ENCODE measurements at regions not wholly inside any gene's neighbourhood (a gene's known extent, or its start where the extent isn't known, plus 50 kb on each side); places are given as distances from the start of the nearest gene placed in this dataset.

- no peak for DNase-seq
These were observed 237.0 kb downstream of the PTPRU start for GRCh38 chr1:29473161-29473855.

GRCh38 chr1:29471487-29472313 lies 235.4 kb downstream of the PTPRU start:
- DNase-seq: no peak

GRCh38 chr1:29470788-29471119 lies 234.4 kb downstream of the PTPRU start:
- DNase-seq: no peak

DNA sequence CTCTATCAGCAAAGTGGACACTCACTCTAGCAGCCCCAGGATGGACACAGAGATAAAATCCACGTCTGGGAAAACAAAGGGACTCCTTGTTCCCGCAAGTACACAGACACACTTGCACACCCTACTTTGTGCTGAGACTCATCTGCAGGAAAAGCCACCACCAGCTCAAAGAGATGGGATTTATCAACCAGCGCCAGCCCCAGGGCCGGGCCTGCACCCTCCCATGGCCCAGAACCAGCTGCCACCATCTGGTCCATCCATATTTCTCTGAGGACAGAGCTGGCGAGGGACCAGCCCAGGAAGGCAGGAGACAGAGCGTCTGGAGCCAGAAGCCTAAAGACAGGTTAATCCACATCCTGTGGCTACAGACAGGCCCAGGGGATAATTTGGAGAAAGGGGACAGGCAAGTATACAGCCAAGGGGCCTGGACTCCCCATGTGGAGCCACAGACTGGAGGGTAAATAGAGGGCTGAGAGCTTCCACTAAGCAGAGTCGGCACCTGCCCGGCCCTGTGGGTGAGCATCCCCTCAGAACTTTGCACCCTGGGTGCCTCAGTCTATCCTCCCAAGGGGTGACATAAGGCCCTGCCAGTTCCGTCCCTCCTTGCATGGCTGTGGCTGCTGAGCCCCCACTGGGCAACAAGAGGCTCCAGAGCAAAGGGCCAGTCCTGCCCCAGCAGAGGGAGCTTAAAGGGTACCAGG lies 233.9 kb downstream of the PTPRU start:
- no peak for DNase-seq

DNA sequence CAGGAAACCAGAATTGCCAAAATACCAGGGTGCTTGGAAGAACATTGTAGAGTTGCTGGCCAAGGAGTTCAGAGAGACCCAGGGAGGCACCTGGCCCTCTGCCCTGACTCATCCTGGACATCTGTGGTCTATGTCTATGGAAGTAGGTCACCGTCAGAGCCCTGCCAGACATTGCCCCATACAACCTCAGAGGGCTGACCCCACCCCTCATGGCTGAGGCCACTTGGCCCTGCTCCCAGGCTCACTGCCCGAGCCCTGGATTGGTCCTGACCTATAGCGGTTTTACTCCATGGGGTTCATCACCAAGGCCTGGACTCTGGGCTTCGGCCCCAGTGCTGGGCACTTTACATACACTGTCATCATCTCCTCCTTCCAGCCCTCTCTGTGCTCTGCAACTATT lies 233.1 kb downstream of the PTPRU start:
- DNase-seq: no peak

DNA sequence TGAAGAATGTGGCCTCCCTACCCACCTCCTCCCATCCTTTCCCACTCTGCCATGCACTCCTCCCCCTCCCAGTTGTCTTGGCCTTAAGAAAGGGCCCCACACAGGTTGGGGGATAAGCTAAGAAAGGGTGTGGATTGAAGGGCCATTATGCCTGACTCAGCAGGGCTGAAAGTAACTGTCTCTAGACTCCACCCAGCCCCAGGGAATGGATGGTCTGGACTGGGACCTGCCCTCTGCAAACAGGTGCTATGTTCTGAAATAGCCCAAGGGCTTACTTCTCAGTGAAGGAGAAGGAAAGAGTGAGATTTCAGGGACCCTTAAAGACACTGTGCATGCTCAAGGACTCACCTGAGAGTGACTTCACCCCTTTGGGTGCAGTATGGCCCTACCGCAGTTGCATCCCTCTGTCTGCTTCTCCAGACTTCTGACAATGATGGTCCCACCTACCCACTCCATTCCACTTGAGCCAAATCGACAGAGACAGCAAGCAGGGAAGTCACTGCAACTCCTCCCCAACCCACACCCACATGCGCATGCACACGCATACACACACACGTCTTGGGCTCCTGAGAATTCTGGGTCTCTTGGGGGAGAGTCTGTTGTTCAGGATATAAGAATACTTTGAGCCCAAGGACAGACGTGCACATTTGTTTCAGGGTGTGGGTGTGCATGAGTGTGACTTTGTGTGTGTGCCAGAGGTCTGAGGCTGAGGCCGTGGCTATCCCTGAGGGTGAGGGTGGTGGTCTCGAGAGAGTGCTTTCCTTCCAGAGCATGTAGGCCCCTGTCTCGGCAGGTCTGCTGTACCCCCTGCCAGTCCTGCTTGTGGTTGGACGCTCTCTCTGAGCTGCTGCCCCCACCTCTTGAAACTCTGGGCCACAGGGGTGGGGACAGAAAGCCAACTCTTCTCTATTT lies 231.9 kb downstream of the PTPRU start:
- no peak for DNase-seq

DNA sequence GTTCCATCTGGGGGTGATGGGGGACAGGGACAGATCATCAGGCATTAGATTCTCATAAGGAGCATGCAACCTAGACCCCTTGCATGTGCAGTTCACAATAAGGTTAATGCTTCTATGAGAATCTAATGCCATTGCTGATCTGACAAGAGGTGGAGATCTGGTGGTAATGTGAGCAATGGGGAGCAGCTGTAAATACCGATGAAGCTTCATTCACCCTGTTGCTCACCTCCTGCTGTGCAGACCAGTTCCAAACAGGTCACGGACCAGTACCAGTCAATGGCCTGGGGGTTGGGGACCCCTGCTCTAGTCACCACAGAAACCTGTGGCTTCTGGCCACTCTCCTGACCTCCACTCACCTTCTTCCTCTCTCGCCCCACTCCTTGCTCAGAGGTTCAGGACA lies 229.9 kb downstream of the PTPRU start:
- DNase-seq: no peak

DNA sequence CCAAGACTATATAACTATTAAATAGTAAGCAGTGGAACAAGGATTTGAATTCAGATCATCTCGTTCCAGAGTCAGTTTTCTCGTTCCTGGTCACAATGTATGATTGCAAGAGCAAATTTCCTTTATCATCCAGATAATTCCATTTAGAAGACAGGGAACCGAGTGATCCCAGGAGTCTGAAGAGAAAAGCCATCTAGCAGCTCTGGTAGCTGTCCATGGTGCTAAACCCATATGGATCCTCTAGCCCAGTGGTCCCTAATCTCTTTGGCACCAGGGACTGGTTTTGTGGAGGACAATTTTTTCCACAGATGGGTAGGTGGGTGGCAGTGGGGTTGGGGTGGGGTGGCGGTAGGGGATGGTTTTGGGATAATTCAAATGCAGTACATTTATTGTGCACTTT lies 229.4 kb downstream of the PTPRU start:
- no peak for DNase-seq

DNA sequence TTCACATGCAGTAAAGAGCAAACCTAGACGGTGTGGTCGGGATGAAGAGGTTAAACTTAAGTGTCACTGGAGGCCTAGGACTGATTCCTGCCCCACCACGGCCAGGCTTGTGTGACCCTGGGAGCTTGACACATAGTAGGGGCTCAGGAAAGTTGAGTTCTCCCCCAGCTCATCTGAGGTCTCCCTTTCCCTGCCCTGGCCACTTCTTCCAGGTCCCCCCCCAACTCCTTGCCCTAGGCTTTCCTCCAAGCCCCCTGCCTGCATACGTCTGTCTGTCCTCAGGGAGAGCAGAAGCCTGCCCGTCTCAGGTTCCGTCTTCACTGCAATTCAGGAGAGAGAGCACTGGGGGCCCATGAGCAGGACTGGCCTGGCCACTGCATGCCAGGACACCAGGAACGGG lies 225.8 kb downstream of the PTPRU start:
- DNase-seq: no peak

- DNase-seq: no peak
These were observed 224.9 kb downstream of the PTPRU start for GRCh38 chr1:29461115-29461739.

GRCh38 chr1:29460694-29461093 lies 224.4 kb downstream of the PTPRU start:
- DNase-seq: no peak

GRCh38 chr1:29460041-29460610 lies 223.8 kb downstream of the PTPRU start:
- DNase-seq: no peak

- no peak for DNase-seq
These were observed 223.3 kb downstream of the PTPRU start for GRCh38 chr1:29459620-29459945.

DNA sequence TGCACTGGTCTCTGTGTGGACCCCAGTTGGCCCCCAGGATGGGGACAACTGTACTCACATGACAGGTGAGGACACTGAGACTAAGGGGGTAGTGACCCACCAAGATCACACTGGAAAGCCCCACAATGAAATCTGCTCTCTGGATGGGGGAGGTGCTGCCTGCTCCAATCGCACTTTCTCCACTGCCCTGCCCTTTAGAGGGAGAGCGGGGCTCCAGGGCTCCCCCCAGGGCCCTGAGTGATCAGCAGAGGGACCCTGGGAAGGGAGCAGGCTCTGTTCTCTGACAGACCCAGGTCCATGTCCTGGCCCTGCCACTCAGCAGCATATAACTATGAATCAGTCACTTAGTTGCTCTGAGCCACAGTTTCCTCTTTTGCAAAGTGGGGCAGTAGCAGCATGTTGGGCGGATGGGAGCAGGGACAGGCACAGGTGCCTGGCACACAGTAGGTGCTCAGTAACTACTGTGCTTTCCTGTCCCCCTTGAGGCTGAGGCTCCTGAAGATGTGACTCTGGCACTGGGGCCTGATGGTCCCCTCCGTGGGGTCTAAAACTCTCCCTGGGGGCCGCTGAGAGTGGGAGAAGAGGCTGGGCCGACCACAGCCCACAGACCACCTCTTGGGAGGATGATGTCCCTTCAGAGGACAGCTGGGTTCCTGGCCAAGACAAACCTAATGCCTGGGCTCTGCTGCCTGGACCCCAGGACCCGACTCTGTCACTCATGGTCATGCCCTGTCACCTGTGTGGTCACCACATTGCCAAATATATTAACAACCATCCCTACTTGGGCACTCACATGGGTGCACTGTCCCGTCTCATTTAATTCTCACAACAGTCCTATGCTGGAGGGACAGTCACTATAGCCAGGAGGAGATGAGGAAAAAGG lies 222.7 kb downstream of the PTPRU start:
- DNase-seq: no peak

DNA sequence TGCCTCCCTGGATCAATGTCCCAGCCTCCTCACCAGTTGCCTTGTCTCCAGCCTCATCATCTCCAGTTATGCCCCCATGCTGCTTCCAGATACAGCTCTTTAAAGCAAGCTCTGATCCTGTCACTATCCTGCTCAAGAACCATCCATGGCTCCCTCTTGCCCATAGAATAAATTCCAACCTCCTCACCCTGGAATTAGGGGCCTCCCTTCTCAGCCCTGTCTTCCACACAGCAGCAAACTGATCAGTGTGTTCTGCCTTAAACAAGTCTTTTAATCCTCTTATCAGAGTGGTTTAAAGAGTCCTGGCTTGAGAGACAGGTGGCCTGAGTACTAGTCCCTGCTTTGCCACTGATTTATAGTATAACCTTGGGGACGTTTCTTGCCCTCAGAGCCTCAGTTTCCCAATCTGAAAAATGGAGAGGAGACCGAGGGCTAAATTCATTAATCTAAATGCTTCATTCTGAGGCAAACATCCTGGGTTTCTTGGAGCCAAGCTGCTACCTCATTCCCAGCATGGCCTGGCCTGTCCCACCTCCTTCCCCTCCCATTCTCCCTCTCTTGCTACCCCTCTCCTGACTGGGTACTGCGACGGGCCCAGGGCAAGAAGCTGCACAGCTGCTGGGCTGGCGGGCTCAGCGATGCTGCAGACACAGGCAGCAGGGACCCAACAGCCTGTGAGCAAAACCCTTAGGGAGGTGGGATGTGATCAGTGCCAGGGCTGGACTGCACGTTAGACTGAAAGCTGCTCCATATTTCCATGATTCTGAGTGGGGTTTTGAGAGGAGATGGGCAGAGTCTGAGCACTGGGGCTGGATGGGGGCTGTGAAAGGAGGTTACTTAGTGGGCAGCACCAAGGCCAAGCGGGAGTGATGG lies 221.4 kb downstream of the PTPRU start:
- no peak for DNase-seq

DNA sequence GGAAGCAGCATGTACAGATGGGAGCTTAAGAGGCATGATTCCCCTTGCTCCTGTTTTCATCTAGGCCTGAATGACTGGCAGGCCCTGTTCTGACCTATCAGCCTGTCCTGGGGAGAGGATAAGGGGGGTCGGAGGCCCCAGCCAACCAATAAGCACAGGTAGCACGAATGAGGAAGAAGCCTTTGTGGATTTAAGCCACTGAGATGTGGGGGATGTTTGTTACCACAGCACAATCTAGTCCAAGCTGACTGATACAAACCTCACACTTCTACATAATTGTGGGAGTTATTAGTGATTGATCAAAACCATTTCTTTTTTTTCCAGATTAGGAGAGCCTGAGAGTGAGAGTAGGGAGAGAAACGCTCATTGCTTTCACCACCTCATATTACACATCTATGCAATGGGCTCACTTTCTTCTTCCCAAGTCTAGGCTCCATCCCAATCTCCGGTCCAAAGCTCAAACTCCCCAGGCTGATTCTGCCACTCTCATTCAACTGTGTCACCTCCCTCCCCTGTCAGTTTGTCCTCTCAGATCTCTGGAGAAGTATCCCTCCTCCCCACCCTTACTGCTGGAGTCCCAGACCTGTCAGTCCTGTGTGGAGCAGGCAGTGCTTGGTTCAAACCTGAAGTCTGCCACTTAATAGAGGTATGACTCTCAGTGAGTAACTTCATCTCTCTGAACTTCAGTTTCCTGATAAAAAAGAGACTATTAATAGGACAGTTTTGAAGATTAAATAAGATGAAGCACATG lies 220.5 kb downstream of the PTPRU start:
- no peak for DNase-seq

DNA sequence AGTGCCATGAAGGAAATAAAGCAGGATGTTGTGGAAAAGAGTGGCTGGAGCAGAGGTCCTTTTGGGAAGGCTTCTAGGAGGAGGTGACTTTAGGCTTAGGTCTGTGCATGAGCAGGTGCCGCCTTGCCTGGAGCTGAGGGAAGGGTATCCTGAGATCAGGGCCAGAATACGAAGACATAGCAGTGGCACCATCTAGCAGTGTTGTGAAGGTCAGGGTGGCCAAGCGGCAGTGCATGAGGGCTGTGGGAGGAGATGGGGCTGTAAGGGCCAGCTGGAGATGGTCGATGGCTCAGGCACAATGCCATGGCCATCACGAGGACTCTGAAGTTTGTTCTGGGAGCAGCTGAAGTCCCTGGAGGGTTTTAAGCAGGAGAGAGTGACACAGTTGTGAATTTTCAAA lies 219.5 kb downstream of the PTPRU start:
- no peak for DNase-seq

DNA sequence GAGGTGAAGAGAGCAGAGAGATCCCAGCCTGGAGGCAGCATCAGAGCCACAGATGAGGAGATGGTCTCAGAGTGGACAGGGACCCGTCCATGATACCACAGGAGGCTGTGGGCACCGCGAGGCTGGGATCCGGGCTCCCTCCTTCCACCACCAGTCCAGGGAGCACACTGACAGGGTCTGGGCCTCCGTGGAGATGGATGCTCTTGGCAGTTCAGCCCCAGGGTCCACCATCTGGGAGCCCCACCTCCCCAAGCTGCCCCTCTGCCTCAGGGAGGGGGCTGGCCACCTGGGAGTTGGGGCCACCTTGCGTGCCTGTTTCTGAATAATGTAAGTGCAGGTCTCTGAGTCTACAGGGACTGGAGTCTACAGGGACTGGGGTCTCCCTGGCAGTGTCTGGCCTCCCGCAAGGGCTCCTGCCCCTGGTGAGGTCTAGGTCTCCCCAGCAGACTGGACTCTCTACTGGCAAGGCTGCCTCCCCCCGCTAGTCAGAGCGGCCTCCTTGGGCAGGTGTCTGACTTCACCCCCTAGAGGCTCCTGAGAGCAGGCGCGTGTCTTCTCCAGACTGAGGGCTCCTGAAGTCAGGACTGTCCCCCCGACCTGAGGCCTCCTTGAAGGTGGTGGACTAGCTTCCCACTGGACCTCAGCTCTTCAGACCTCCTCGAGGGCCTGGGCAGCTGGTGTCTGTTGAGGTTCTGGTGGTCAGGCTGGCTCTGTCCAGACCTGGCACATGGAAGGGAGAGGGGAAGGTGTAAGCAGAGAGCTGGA lies 218.5 kb downstream of the PTPRU start:
- DNase-seq: no peak

Data from NCI-H1048 (cell line).